Suppressor macrophage (primary cell): ENCODE measurements at regions not wholly inside any gene's neighbourhood (a gene's known extent, or its start where the extent isn't known, plus 50 kb on each side); places are given as distances from the start of the nearest gene placed in this dataset.
A peak's percentile ranks its signal among the peaks of the same experiment; 100 is the strongest.

Source experiments
- DNase-seq, 4 experiments: peaks; one replicate each; pipeline ENCODE4 v3.0.0-alpha.2; 2020 to 2022

GRCh38 chr9:79817438-79818004 is 245.8 kb downstream of the TLE4 start:
- DNase-seq, result no peak

- DNase-seq, result peak in 2 of 4 experiments; percentile 56 to 63
Measured at GRCh38 chr9:79813258-79813638, 241.5 kb downstream of the TLE4 start.

GRCh38 chr9:79812507-79813257 is 240.9 kb downstream of the TLE4 start:
- DNase-seq, result peak in 3 of 4 experiments; percentile 5 to 56 (median 53)

GRCh38 chr9:79812099-79812498 is 240.3 kb downstream of the TLE4 start:
- no peak for DNase-seq

- no peak for DNase-seq
Measured at GRCh38 chr9:79809931-79810330, 238.2 kb downstream of the TLE4 start.

GRCh38 chr9:79809316-79809876 is 237.6 kb downstream of the TLE4 start:
- no peak for DNase-seq

GRCh38 chr9:79807971-79808370 is 236.2 kb downstream of the TLE4 start:
- no peak for DNase-seq

- DNase-seq, result no peak
Measured at GRCh38 chr9:79806086-79806485, 234.3 kb downstream of the TLE4 start.

GRCh38 chr9:79801459-79801858 is 229.7 kb downstream of the TLE4 start:
- DNase-seq, result peak in 1 of 4 experiments; percentile 26

GRCh38 chr9:79800578-79800977 is 228.8 kb downstream of the TLE4 start:
- no peak for DNase-seq

- no peak for DNase-seq
Measured at GRCh38 chr9:79799691-79800335, 228.0 kb downstream of the TLE4 start.

- no peak for DNase-seq
Measured at GRCh38 chr9:79798450-79798849, 226.7 kb downstream of the TLE4 start.

GRCh38 chr9:79796411-79796810 is 224.6 kb downstream of the TLE4 start:
- DNase-seq, result no peak

GRCh38 chr9:79788662-79789061 is 216.9 kb downstream of the TLE4 start:
- DNase-seq, result no peak

- no peak for DNase-seq
Measured at GRCh38 chr9:79781263-79781662, 209.5 kb downstream of the TLE4 start.

GRCh38 chr9:79780559-79780958 is 208.8 kb downstream of the TLE4 start:
- no peak for DNase-seq

GRCh38 chr9:79779901-79780300 is 208.1 kb downstream of the TLE4 start:
- no peak for DNase-seq

GRCh38 chr9:79778581-79778980 is 206.8 kb downstream of the TLE4 start:
- no peak for DNase-seq

GRCh38 chr9:79776581-79776980 is 204.8 kb downstream of the TLE4 start:
- DNase-seq, result no peak
